IMR-90 (cell line): ENCODE measurements at regions not wholly inside any gene's neighbourhood (a gene's known extent, or its start where the extent isn't known, plus 50 kb on each side); places are given as distances from the start of the nearest gene placed in this dataset.

ENCODE experiments used
- CEBPB ChIP-seq: IDR thresholded peaks from 2 replicates; pipeline ENCODE4 v1.6.1; 2012; ENCODE audit warnings: low read depth, low read length, improper control_type of control experiment
- TF ChIP-seq, protein P1 (sequence below): conservative IDR thresholded peaks from 2 replicates; pipeline ENCODE4 v1.5.1; 2012; ENCODE audit warnings: mild to moderate bottlenecking, low read depth, low read length, improper control_type of control experiment

DNA sequence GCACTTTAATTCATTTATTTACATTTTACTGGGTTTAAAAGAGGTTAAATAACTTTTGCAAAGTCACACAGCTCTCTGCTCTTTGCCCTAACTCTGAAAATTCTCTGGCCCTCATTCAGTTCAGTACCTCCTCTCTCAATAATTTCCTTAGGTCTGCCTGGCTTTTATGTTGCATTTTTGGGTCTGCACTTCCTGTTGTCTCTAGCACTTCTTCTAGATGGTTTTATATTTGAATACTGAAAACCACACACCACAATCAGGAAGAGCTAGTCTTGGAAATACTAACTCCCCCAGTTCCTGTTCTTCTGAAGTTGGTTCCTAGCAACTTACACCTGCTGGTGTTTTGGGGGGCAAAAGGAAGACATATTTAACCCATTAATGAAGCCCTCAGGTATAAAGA, 577.9 kb downstream of the HS3ST4 start:
- TF ChIP-seq, protein P1, sequence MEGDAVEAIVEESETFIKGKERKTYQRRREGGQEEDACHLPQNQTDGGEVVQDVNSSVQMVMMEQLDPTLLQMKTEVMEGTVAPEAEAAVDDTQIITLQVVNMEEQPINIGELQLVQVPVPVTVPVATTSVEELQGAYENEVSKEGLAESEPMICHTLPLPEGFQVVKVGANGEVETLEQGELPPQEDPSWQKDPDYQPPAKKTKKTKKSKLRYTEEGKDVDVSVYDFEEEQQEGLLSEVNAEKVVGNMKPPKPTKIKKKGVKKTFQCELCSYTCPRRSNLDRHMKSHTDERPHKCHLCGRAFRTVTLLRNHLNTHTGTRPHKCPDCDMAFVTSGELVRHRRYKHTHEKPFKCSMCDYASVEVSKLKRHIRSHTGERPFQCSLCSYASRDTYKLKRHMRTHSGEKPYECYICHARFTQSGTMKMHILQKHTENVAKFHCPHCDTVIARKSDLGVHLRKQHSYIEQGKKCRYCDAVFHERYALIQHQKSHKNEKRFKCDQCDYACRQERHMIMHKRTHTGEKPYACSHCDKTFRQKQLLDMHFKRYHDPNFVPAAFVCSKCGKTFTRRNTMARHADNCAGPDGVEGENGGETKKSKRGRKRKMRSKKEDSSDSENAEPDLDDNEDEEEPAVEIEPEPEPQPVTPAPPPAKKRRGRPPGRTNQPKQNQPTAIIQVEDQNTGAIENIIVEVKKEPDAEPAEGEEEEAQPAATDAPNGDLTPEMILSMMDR: no peak
- TF ChIP-seq CEBPB: no peak
